HL-60 (cell line): ENCODE measurements at regions not wholly inside any gene's neighbourhood (a gene's known extent, or its start where the extent isn't known, plus 50 kb on each side); places are given as distances from the start of the nearest gene placed in this dataset.

Experiments
- DNase-seq, 2 experiments: peaks; one replicate each; pipeline ENCODE4 v3.0.0-alpha.2; 2010 to 2020; ENCODE audit warnings: low read depth in 1 of 2, low spot score in 1 of 2
- H3K27ac ChIP-seq: fragments of 250-450 bp; sonication (Bioruptor Pico); replicated peaks from 2 replicates; pipeline ENCODE4 v1.5.1; 2020; ENCODE audit warnings: mild to moderate bottlenecking, moderate library complexity
- H3K27me3 ChIP-seq: fragments of 250-450 bp; sonication (Bioruptor Pico); 2 replicates; pipeline ENCODE4 v1.5.1; 2021; ENCODE audit warnings: mild to moderate bottlenecking, moderate library complexity; ENCODE audit not compliant: insufficient read depth, poor library complexity, severe bottlenecking
- H3K4me3 ChIP-seq: replicated peaks from 2 replicates; pipeline ENCODE4 v1.5.1; 2011; ENCODE audit warnings: mild to moderate bottlenecking, control low read depth, low read length; ENCODE audit not compliant: insufficient read depth
- CTCF ChIP-seq: IDR thresholded peaks from one replicate; pipeline ENCODE4 v1.5.1; 2011; ENCODE audit warnings: low read length, control low read depth, inconsistent platforms; ENCODE audit not compliant: insufficient read depth
- GABPA ChIP-seq: IDR thresholded peaks from 2 replicates; pipeline ENCODE4 v1.6.1; 2012; ENCODE audit warnings: low read depth
- POLR2AphosphoS5 ChIP-seq: IDR thresholded peaks from 2 replicates; pipeline ENCODE4 v1.6.1; 2012; ENCODE audit warnings: low read depth
- REST ChIP-seq: IDR thresholded peaks from 2 replicates; pipeline ENCODE4 v1.6.1; 2012; ENCODE audit warnings: low read depth; ENCODE audit not compliant: insufficient replicate concordance
- SPI1 ChIP-seq: IDR thresholded peaks from 2 replicates; pipeline ENCODE4 v1.6.1; 2012; ENCODE audit warnings: low read depth, mild to moderate bottlenecking, borderline replicate concordance

- no peak for DNase-seq
- Histone ChIP-seq H3K27me3 (no peaks in the 10 kb centered on the region), H3K27ac (no peak overlapping the region), H3K4me3 (no peak overlapping the region)
- TF ChIP-seq REST: no peak
- no peak for TF ChIP-seq POLR2AphosphoS5
- no peak for TF ChIP-seq SPI1
- TF ChIP-seq GABPA: no peak
- no peak for TF ChIP-seq CTCF
Measured at GRCh38 chr16:17017442-17017841, 453.3 kb downstream of the XYLT1 start.

- no peak overlapping the region for H3K27ac ChIP-seq
- H3K4me3 ChIP-seq: no peak overlapping the region
- no peaks in the 10 kb centered on the region for H3K27me3 ChIP-seq
- no peak for TF ChIP-seq CTCF
- TF ChIP-seq REST: no peak
- DNase-seq: no peak
Measured at GRCh38 chr16:17018585-17018939, 452.2 kb downstream of the XYLT1 start.

GRCh38 chr16:17019366-17019765 is 451.4 kb downstream of the XYLT1 start:
- H3K4me3 ChIP-seq: no peak overlapping the region
- TF ChIP-seq GABPA: no peak
- no peak for TF ChIP-seq POLR2AphosphoS5
- TF ChIP-seq CTCF: no peak
- TF ChIP-seq REST: no peak
- TF ChIP-seq SPI1: no peak
- H3K27me3 ChIP-seq: no peaks in the 10 kb centered on the region
- H3K27ac ChIP-seq: no peak overlapping the region
- no peak for DNase-seq
